Neutrophil (primary cell): ENCODE measurements at regions not wholly inside any gene's neighbourhood (a gene's known extent, or its start where the extent isn't known, plus 50 kb on each side); places are given as distances from the start of the nearest gene placed in this dataset.

ENCODE experiments used
- H3K27ac ChIP-seq: fragments of 200-600 bp; sonication (generic); 2 replicates; pipeline ENCODE4 v1.5.1; 2016; ENCODE audit warnings: mild to moderate bottlenecking, moderate library complexity
- H3K27me3 ChIP-seq: fragments of 200-600 bp; sonication (generic); 2 replicates; pipeline ENCODE4 v1.6.0; 2016; ENCODE audit warnings: mild to moderate bottlenecking
- H3K36me3 ChIP-seq: fragments of 200-600 bp; sonication (generic); 2 replicates; pipeline ENCODE4 v1.5.1; 2017
- H3K4me1 ChIP-seq, 2 experiments: fragments of 200-600 bp in 1 of 2; sonication (generic) in 1 of 2; 1 replicate in 1 of 2; 2 replicates in 1 of 2; pipeline versions ENCODE4 v1.5.1 to v1.6.1; 2013 to 2016; ENCODE audit warnings: low read depth in 1 of 2, low read length in 1 of 2, mild to moderate bottlenecking in 1 of 2, moderate library complexity in 1 of 2; ENCODE audit not compliant: control insufficient read depth in 1 of 2, insufficient read depth in 1 of 2
- H3K4me3 ChIP-seq, 2 experiments: fragments of 200-600 bp in 1 of 2; sonication (generic) in 1 of 2; 1 replicate in 1 of 2; 2 replicates in 1 of 2; pipeline ENCODE4 v1.5.1; 2013 to 2016; ENCODE audit warnings: low read depth in 1 of 2, low read length in 1 of 2, mild to moderate bottlenecking in 1 of 2, moderate library complexity in 1 of 2
- H3K9me3 ChIP-seq: fragments of 200-600 bp; sonication (generic); 2 replicates; pipeline ENCODE4 v1.5.1; 2016
- CTCF ChIP-seq: fragments of 200-600 bp; sonication (generic); IDR thresholded peaks from 2 replicates; pipeline ENCODE4 v1.5.1; 2016; ENCODE audit warnings: antibody characterized with exemption

GRCh38 chr2:42914860-42915259, 122.5 kb upstream of the HAAO start:
- no peaks in the 10 kb centered on the region for H3K4me1 ChIP-seq
- H3K36me3 ChIP-seq = no peaks in the 10 kb centered on the region
- H3K27ac ChIP-seq = no peak overlapping the region
- no peaks in the 10 kb centered on the region for H3K9me3 ChIP-seq
- H3K4me3 ChIP-seq = no peak overlapping the region
- TF ChIP-seq CTCF = no peak
- H3K27me3 ChIP-seq = no peaks in the 10 kb centered on the region

GRCh38 chr2:42914314-42914713, 121.9 kb upstream of the HAAO start:
- no peak overlapping the region for H3K27ac ChIP-seq
- no peak for TF ChIP-seq CTCF
- H3K4me1 ChIP-seq = no peaks in the 10 kb centered on the region
- no peaks in the 10 kb centered on the region for H3K9me3 ChIP-seq
- H3K36me3 ChIP-seq = no peaks in the 10 kb centered on the region
- no peak overlapping the region for H3K4me3 ChIP-seq
- H3K27me3 ChIP-seq = no peaks in the 10 kb centered on the region

- no peak for TF ChIP-seq CTCF
- no peaks in the 10 kb centered on the region for H3K36me3 ChIP-seq
- H3K27ac ChIP-seq = no peak overlapping the region
- no peaks in the 10 kb centered on the region for H3K9me3 ChIP-seq
- H3K4me1 ChIP-seq = no peaks in the 10 kb centered on the region
- no peaks in the 10 kb centered on the region for H3K27me3 ChIP-seq
- H3K4me3 ChIP-seq = no peak overlapping the region
Observed at GRCh38 chr2:42913280-42913878, 121.0 kb upstream of the HAAO start.

- TF ChIP-seq CTCF = no peak
- Histone ChIP-seq H3K27ac (no peak overlapping the region), H3K4me3 (no peak overlapping the region), H3K36me3 (no peaks in the 10 kb centered on the region), H3K9me3 (no peaks in the 10 kb centered on the region), H3K4me1 (peaks cover 0 to 8% of the 10 kb centered on the region in 2 experiments), H3K27me3 (peaks cover 6% of the 10 kb centered on the region)
Observed at GRCh38 chr2:42910645-42911405, 118.4 kb upstream of the HAAO start.

GRCh38 chr2:42909966-42910365, 117.6 kb upstream of the HAAO start:
- Histone ChIP-seq H3K27ac (no peak overlapping the region), H3K4me3 (no peak overlapping the region), H3K27me3 (peaks cover 13% of the 10 kb centered on the region), H3K36me3 (no peaks in the 10 kb centered on the region), H3K4me1 (peaks cover 6 to 15% of the 10 kb centered on the region in 2 experiments), H3K9me3 (no peaks in the 10 kb centered on the region)
- no peak for TF ChIP-seq CTCF
